OCI-LY1 (cell line): ENCODE measurements at regions not wholly inside any gene's neighbourhood (a gene's known extent, or its start where the extent isn't known, plus 50 kb on each side); places are given as distances from the start of the nearest gene placed in this dataset.

Experiments used
- CTCF ChIP-seq: fragments of 200-600 bp; sonication (generic), shearing (Covaris generic); IDR thresholded peaks from 2 replicates; pipeline ENCODE4 v1.5.1; 2017; ENCODE audit warnings: mild to moderate bottlenecking, antibody characterized with exemption, low read length, moderate library complexity, mixed read lengths
- EZH2 ChIP-seq: fragments of 200-600 bp; sonication (generic), shearing (Covaris generic); IDR thresholded peaks from 2 replicates; pipeline ENCODE4 v1.8.0; 2017; ENCODE audit warnings: borderline replicate concordance, mixed run types, mild to moderate bottlenecking, antibody characterized with exemption, low read length, moderate library complexity, mixed read lengths

- TF ChIP-seq CTCF (no peak), EZH2 (no peak)
Measured at GRCh38 chr5:136905571-136905970, 540.2 kb upstream of the TRPC7 start.
